ENCODE measurements at regions not wholly inside any gene's neighbourhood (a gene's known extent, or its start where the extent isn't known, plus 50 kb on each side); places are given as distances from the start of the nearest gene placed in this dataset.
"Not testable (repeated sequence)": the region's sequence is repeated elsewhere in the genome, so short reads cannot be mapped to it uniquely, and the experiment has no call there.

- Histone ChIP-seq H3K4me3 (ENCODE audit: low read depth in 1 of 2, low read length in 2 of 2) (no peak overlapping the region), H3K4me1 (ENCODE audit: control insufficient read depth in 1 of 2, insufficient read depth in 2 of 2, low read length in 2 of 2) (no peaks in the 10 kb centered on the region), H3K27ac (ENCODE audit: low read depth, low read length) (no peak overlapping the region), H3K9ac (ENCODE audit: low read depth in 1 of 2, low read length in 2 of 2) (no peak overlapping the region), H3K9me3 (ENCODE audit: control insufficient read depth in 1 of 2, low read length in 2 of 2) (no peaks in the 10 kb centered on the region), H3K36me3 (ENCODE audit: control insufficient read depth in 1 of 2, insufficient read depth in 2 of 2, low read length in 2 of 2) (no peaks in the 10 kb centered on the region), H3K27me3 (ENCODE audit: control insufficient read depth in 1 of 2, insufficient read depth in 2 of 2, low read length in 2 of 2) (no peaks in the 10 kb centered on the region)
Observed at GRCh38 chr16:7231762-7232161, 100.9 kb upstream of the RBFOX1 start.

- H3K27me3 ChIP-seq (ENCODE audit: control insufficient read depth in 1 of 2, insufficient read depth in 2 of 2, low read length in 2 of 2); H3K4me3 ChIP-seq (ENCODE audit: low read depth in 1 of 2, low read length in 2 of 2); H3K27ac ChIP-seq (ENCODE audit: low read depth, low read length); H3K9ac ChIP-seq (ENCODE audit: low read depth in 1 of 2, low read length in 2 of 2); H3K4me1 ChIP-seq (ENCODE audit: control insufficient read depth in 1 of 2, insufficient read depth in 2 of 2, low read length in 2 of 2); H3K36me3 ChIP-seq (ENCODE audit: control insufficient read depth in 1 of 2, insufficient read depth in 2 of 2, low read length in 2 of 2); H3K9me3 ChIP-seq (ENCODE audit: control insufficient read depth in 1 of 2, low read length in 2 of 2): not testable (repeated sequence)
Observed at GRCh38 chr16:7229433-7230218, 103.0 kb upstream of the RBFOX1 start.

GRCh38 chr16:7227229-7227721 lies 105.4 kb upstream of the RBFOX1 start:
- Histone ChIP-seq H3K27me3 (ENCODE audit: control insufficient read depth in 1 of 2, insufficient read depth in 2 of 2, low read length in 2 of 2) (no peaks in the 10 kb centered on the region), H3K9me3 (ENCODE audit: control insufficient read depth in 1 of 2, low read length in 2 of 2) (no peaks in the 10 kb centered on the region), H3K27ac (ENCODE audit: low read depth, low read length) (no peak overlapping the region), H3K4me1 (ENCODE audit: control insufficient read depth in 1 of 2, insufficient read depth in 2 of 2, low read length in 2 of 2) (no peaks in the 10 kb centered on the region), H3K36me3 (ENCODE audit: control insufficient read depth in 1 of 2, insufficient read depth in 2 of 2, low read length in 2 of 2) (no peaks in the 10 kb centered on the region), H3K4me3 (ENCODE audit: low read depth in 1 of 2, low read length in 2 of 2) (no peak overlapping the region), H3K9ac (ENCODE audit: low read depth in 1 of 2, low read length in 2 of 2) (no peak overlapping the region)

- Histone ChIP-seq H3K9ac (ENCODE audit: low read depth in 1 of 2, low read length in 2 of 2) (no peak overlapping the region), H3K4me3 (ENCODE audit: low read depth in 1 of 2, low read length in 2 of 2) (no peak overlapping the region), H3K27ac (ENCODE audit: low read depth, low read length) (no peak overlapping the region), H3K36me3 (ENCODE audit: control insufficient read depth in 1 of 2, insufficient read depth in 2 of 2, low read length in 2 of 2) (no peaks in the 10 kb centered on the region), H3K9me3 (ENCODE audit: control insufficient read depth in 1 of 2, low read length in 2 of 2) (peaks cover 0 to 5% of the 10 kb centered on the region in 2 donors), H3K27me3 (ENCODE audit: control insufficient read depth in 1 of 2, insufficient read depth in 2 of 2, low read length in 2 of 2) (no peaks in the 10 kb centered on the region), H3K4me1 (ENCODE audit: control insufficient read depth in 1 of 2, insufficient read depth in 2 of 2, low read length in 2 of 2) (no peaks in the 10 kb centered on the region)
Observed at GRCh38 chr16:7221157-7221556, 111.5 kb upstream of the RBFOX1 start.

DNA sequence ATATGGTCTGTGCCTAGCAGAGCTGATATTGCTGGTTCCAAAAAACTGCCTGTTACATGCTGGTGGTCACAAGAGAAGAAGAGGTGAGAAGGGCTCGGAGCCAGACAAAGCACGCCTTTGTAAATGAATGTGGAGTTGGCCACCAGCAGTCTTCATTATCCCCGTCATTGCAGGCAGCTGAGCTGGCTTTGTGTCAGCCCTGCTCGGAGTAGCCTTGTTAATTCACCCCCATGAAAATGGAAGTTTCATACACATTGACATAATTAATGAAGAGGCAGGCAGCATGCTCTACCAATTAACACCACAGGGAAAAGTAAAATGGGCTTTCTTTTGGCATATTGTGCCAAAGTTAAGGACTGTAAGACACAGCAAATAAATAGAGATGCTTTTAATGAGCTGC lies 113.7 kb upstream of the RBFOX1 start:
- no peaks in the 10 kb centered on the region for H3K4me1 ChIP-seq (ENCODE audit: control insufficient read depth in 1 of 2, insufficient read depth in 2 of 2, low read length in 2 of 2)
- H3K36me3 ChIP-seq (ENCODE audit: control insufficient read depth in 1 of 2, insufficient read depth in 2 of 2, low read length in 2 of 2): no peaks in the 10 kb centered on the region
- H3K27ac ChIP-seq (ENCODE audit: low read depth, low read length): no peak overlapping the region
- no peaks in the 10 kb centered on the region for H3K27me3 ChIP-seq (ENCODE audit: control insufficient read depth in 1 of 2, insufficient read depth in 2 of 2, low read length in 2 of 2)
- H3K4me3 ChIP-seq (ENCODE audit: low read depth in 1 of 2, low read length in 2 of 2): no peak overlapping the region
- H3K9me3 ChIP-seq (ENCODE audit: control insufficient read depth in 1 of 2, low read length in 2 of 2): peaks cover 0 to 5% of the 10 kb centered on the region in 2 donors
- H3K9ac ChIP-seq (ENCODE audit: low read depth in 1 of 2, low read length in 2 of 2): no peak overlapping the region

- H3K9me3 ChIP-seq (ENCODE audit: control insufficient read depth in 1 of 2, low read length in 2 of 2): peaks cover 0 to 5% of the 10 kb centered on the region in 2 donors
- H3K4me1 ChIP-seq (ENCODE audit: control insufficient read depth in 1 of 2, insufficient read depth in 2 of 2, low read length in 2 of 2): no peaks in the 10 kb centered on the region
- H3K9ac ChIP-seq (ENCODE audit: low read depth in 1 of 2, low read length in 2 of 2): no peak overlapping the region
- H3K36me3 ChIP-seq (ENCODE audit: control insufficient read depth in 1 of 2, insufficient read depth in 2 of 2, low read length in 2 of 2): no peaks in the 10 kb centered on the region
- no peaks in the 10 kb centered on the region for H3K27me3 ChIP-seq (ENCODE audit: control insufficient read depth in 1 of 2, insufficient read depth in 2 of 2, low read length in 2 of 2)
- no peak overlapping the region for H3K4me3 ChIP-seq (ENCODE audit: low read depth in 1 of 2, low read length in 2 of 2)
- no peak overlapping the region for H3K27ac ChIP-seq (ENCODE audit: low read depth, low read length)
Observed at GRCh38 chr16:7217797-7218196, 114.8 kb upstream of the RBFOX1 start.

DNA sequence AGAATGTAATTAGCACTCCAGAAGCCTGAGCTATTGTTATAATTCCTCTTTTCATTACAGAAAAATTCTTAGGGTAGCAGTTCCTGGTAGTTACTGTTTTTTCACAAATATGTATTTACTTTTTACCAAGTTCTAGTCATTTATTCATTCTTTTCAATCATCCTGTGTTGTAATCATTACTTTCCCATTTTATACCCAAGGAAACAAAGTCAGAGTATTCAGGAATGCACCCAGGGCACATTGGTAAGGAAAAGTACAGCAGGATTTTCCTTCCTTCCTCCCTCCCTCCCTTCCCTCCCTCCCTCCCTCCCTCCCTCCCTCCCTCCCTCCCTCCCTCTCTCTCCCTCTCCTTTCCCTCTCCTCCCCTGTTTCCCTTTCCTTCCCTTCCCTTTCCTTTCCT lies 115.9 kb upstream of the RBFOX1 start:
- no peak overlapping the region for H3K27ac ChIP-seq (ENCODE audit: low read depth, low read length)
- H3K4me3 ChIP-seq (ENCODE audit: low read depth in 1 of 2, low read length in 2 of 2): no peak overlapping the region
- no peaks in the 10 kb centered on the region for H3K36me3 ChIP-seq (ENCODE audit: control insufficient read depth in 1 of 2, insufficient read depth in 2 of 2, low read length in 2 of 2)
- H3K4me1 ChIP-seq (ENCODE audit: control insufficient read depth in 1 of 2, insufficient read depth in 2 of 2, low read length in 2 of 2): no peaks in the 10 kb centered on the region
- H3K27me3 ChIP-seq (ENCODE audit: control insufficient read depth in 1 of 2, insufficient read depth in 2 of 2, low read length in 2 of 2): no peaks in the 10 kb centered on the region
- no peak overlapping the region for H3K9ac ChIP-seq (ENCODE audit: low read depth in 1 of 2, low read length in 2 of 2)
- H3K9me3 ChIP-seq (ENCODE audit: control insufficient read depth in 1 of 2, low read length in 2 of 2): peaks cover 0 to 5% of the 10 kb centered on the region in 2 donors

DNA sequence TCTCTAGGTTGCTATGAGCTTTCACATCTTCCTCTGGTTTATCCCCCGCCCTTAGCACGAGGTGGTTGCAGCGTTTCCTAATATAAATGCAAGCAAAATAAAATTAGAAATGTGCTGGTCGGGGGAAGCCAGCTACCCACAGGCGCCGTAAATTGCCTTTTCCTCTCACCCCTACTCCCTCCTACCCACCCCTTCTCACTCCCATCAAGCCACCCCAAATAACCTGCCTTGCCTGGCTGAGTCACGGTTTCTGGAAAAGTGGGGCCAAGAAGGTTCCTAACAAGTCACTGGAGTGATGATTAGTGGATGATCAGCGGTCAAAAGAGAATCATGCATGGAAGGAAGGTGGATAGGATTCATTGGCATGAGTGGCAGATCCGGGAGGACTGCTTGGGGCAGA lies 120.9 kb upstream of the RBFOX1 start:
- no peak overlapping the region for H3K27ac ChIP-seq (ENCODE audit: low read depth, low read length)
- H3K9me3 ChIP-seq (ENCODE audit: control insufficient read depth in 1 of 2, low read length in 2 of 2): no peaks in the 10 kb centered on the region
- no peak overlapping the region for H3K4me3 ChIP-seq (ENCODE audit: low read depth in 1 of 2, low read length in 2 of 2)
- no peaks in the 10 kb centered on the region for H3K27me3 ChIP-seq (ENCODE audit: control insufficient read depth in 1 of 2, insufficient read depth in 2 of 2, low read length in 2 of 2)
- H3K36me3 ChIP-seq (ENCODE audit: control insufficient read depth in 1 of 2, insufficient read depth in 2 of 2, low read length in 2 of 2): no peaks in the 10 kb centered on the region
- no peaks in the 10 kb centered on the region for H3K4me1 ChIP-seq (ENCODE audit: control insufficient read depth in 1 of 2, insufficient read depth in 2 of 2, low read length in 2 of 2)
- H3K9ac ChIP-seq (ENCODE audit: low read depth in 1 of 2, low read length in 2 of 2): no peak overlapping the region

DNA sequence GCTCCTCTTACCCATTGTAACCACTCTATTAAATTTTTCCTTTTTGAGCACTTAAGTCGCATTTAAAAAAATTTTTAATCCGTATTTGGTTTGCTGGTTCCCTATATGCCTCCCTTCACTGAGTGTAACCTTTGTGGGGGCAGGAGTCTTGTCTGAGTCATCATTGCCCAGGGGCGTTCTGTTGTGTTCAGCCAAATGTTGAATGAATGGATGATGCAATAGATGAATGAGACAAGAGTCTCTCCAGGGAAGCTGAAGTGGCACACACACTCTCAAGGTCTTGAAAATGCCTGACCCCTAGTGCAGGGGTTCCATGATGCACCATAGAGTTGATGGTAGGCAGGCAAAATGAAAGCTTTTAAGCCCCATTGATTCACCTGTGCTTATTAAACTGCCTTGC lies 123.0 kb upstream of the RBFOX1 start:
- H3K4me3 ChIP-seq (ENCODE audit: low read depth in 1 of 2, low read length in 2 of 2): no peak overlapping the region
- H3K4me1 ChIP-seq (ENCODE audit: control insufficient read depth in 1 of 2, insufficient read depth in 2 of 2, low read length in 2 of 2): no peaks in the 10 kb centered on the region
- H3K27ac ChIP-seq (ENCODE audit: low read depth, low read length): no peak overlapping the region

GRCh38 chr16:7206469-7206868 lies 126.2 kb upstream of the RBFOX1 start:
- Histone ChIP-seq H3K9me3 (ENCODE audit: control insufficient read depth in 1 of 2, low read length in 2 of 2) (no peaks in the 10 kb centered on the region), H3K27ac (ENCODE audit: low read depth, low read length) (no peak overlapping the region), H3K4me3 (ENCODE audit: low read depth in 1 of 2, low read length in 2 of 2) (no peak overlapping the region), H3K36me3 (ENCODE audit: control insufficient read depth in 1 of 2, insufficient read depth in 2 of 2, low read length in 2 of 2) (no peaks in the 10 kb centered on the region), H3K9ac (ENCODE audit: low read depth in 1 of 2, low read length in 2 of 2) (no peak overlapping the region), H3K4me1 (ENCODE audit: control insufficient read depth in 1 of 2, insufficient read depth in 2 of 2, low read length in 2 of 2) (no peaks in the 10 kb centered on the region), H3K27me3 (ENCODE audit: control insufficient read depth in 1 of 2, insufficient read depth in 2 of 2, low read length in 2 of 2) (no peaks in the 10 kb centered on the region)

More for the DNA sequence above, 123.0 kb upstream of the RBFOX1 start:
- H3K36me3 ChIP-seq (ENCODE audit: control insufficient read depth in 1 of 2, insufficient read depth in 2 of 2, low read length in 2 of 2): no peaks in the 10 kb centered on the region
- H3K9me3 ChIP-seq (ENCODE audit: control insufficient read depth in 1 of 2, low read length in 2 of 2): no peaks in the 10 kb centered on the region
- H3K9ac ChIP-seq (ENCODE audit: low read depth in 1 of 2, low read length in 2 of 2): no peak overlapping the region
- H3K27me3 ChIP-seq (ENCODE audit: control insufficient read depth in 1 of 2, insufficient read depth in 2 of 2, low read length in 2 of 2): no peaks in the 10 kb centered on the region
